ENCODE measurements at regions not wholly inside any gene's neighbourhood (a gene's known extent, or its start where the extent isn't known, plus 50 kb on each side); places are given as distances from the start of the nearest gene placed in this dataset.

- no peak for TF ChIP-seq CTCF (optimal IDR thresholded peaks at IDR 0.05 in 1 of 3, IDR thresholded peaks at IDR 0.05 in 1 of 3, conservative IDR thresholded peaks at IDR 0.05 in 1 of 3; ENCODE audit: extremely low read depth in 1 of 3, insufficient read depth in 2 of 3, low read length in 3 of 3)
- no peak for TF ChIP-seq EZH2 (IDR thresholded peaks at IDR 0.05; ENCODE audit: low read length)
Observed at GRCh38 chr1:95927061-95927460, 693.1 kb downstream of the RWDD3 start.

Data from keratinocyte (primary cell).